IMR-90 (cell line): ENCODE measurements at regions not wholly inside any gene's neighbourhood (a gene's known extent, or its start where the extent isn't known, plus 50 kb on each side); places are given as distances from the start of the nearest gene placed in this dataset.

Experiments
- CEBPB ChIP-seq: IDR thresholded peaks from 2 replicates; pipeline ENCODE4 v1.6.1; 2012; ENCODE audit warnings: low read depth, low read length, improper control_type of control experiment
- CTCF ChIP-seq: conservative IDR thresholded peaks from 2 replicates; pipeline ENCODE4 v1.5.1; 2012; ENCODE audit warnings: mild to moderate bottlenecking, low read depth, low read length, improper control_type of control experiment
- ELK1 ChIP-seq: fragments of 150-350 bp; IDR thresholded peaks from 2 replicates; pipeline ENCODE4 v1.6.1; 2016; ENCODE audit warnings: low read depth, mild to moderate bottlenecking, low read length, moderate library complexity, borderline replicate concordance
- MAFK ChIP-seq: IDR thresholded peaks from 2 replicates; pipeline ENCODE4 v1.6.1; 2012; ENCODE audit warnings: low read depth, low read length, improper control_type of control experiment
- MXI1 ChIP-seq: IDR thresholded peaks from 2 replicates; pipeline ENCODE4 v1.6.1; 2012; ENCODE audit warnings: low read depth, mild to moderate bottlenecking, low read length, moderate library complexity, borderline replicate concordance
- POLR2A ChIP-seq: IDR thresholded peaks from 2 replicates; pipeline ENCODE4 v1.6.1; 2012; ENCODE audit warnings: mild to moderate bottlenecking, low read depth, low read length
- RCOR1 ChIP-seq: IDR thresholded peaks from 2 replicates; pipeline ENCODE4 v1.6.1; 2012; ENCODE audit warnings: mild to moderate bottlenecking, low read length, improper control_type of control experiment; ENCODE audit not compliant: insufficient replicate concordance
- RFX5 ChIP-seq: IDR thresholded peaks from 2 replicates; pipeline ENCODE4 v1.8.0; 2012; ENCODE audit warnings: low read depth, mild to moderate bottlenecking, low read length, moderate library complexity

- TF ChIP-seq CTCF (no peak), POLR2A (no peak), ELK1 (no peak), MXI1 (no peak), MAFK (no peak), RFX5 (no peak), CEBPB (no peak), RCOR1 (no peak)
Measured at GRCh38 chr5:12570688-12571087, 666.4 kb upstream of the CTNND2 start.
